CD4-positive, alpha-beta T cell treated with Interferon gamma for 1 hour (primary cell): ENCODE measurements at regions not wholly inside any gene's neighbourhood (a gene's known extent, or its start where the extent isn't known, plus 50 kb on each side); places are given as distances from the start of the nearest gene placed in this dataset.
"Not testable (repeated sequence)": the region's sequence is repeated elsewhere in the genome, so short reads cannot be mapped to it uniquely, and the experiment has no call there.

Experiments used
- DNase-seq: peaks from one replicate; pipeline ENCODE4 v3.0.0-alpha.2; 2020

- DNase-seq = no peak
These were observed 53.5 kb downstream of the TEX51 start for GRCh38 chr2:126952216-126952615.

GRCh38 chr2:126953483-126953882 lies 54.8 kb downstream of the TEX51 start:
- no peak for DNase-seq

GRCh38 chr2:126954831-126955230 lies 56.1 kb downstream of the TEX51 start:
- no peak for DNase-seq

- not testable (repeated sequence) for DNase-seq
These were observed 58.1 kb downstream of the TEX51 start for GRCh38 chr2:126956773-126957172.

GRCh38 chr2:126963390-126963789 lies 64.7 kb downstream of the TEX51 start:
- no peak for DNase-seq

- DNase-seq = no peak
These were observed 67.9 kb downstream of the TEX51 start for GRCh38 chr2:126966601-126967000.

- DNase-seq = no peak
These were observed 71.9 kb downstream of the TEX51 start for GRCh38 chr2:126970583-126970982.

- DNase-seq = no peak
These were observed 72.4 kb downstream of the TEX51 start for GRCh38 chr2:126971162-126971480.

- peak; percentile 52 for DNase-seq
These were observed 73.0 kb downstream of the TEX51 start for GRCh38 chr2:126971481-126972278.

- no peak for DNase-seq
These were observed 73.6 kb downstream of the TEX51 start for GRCh38 chr2:126972279-126972626.

- no peak for DNase-seq
These were observed 75.1 kb downstream of the TEX51 start for GRCh38 chr2:126973745-126974144.

- no peak for DNase-seq
These were observed 77.3 kb downstream of the TEX51 start for GRCh38 chr2:126975671-126976655.

GRCh38 chr2:126976721-126977328 lies 78.1 kb downstream of the TEX51 start:
- no peak for DNase-seq

GRCh38 chr2:126978333-126978732 lies 79.6 kb downstream of the TEX51 start:
- no peak for DNase-seq

GRCh38 chr2:126979039-126980003 lies 80.6 kb downstream of the TEX51 start:
- DNase-seq = no peak

- no peak for DNase-seq
These were observed 82.8 kb downstream of the TEX51 start for GRCh38 chr2:126981476-126981875.

- DNase-seq = no peak
These were observed 84.2 kb downstream of the TEX51 start for GRCh38 chr2:126982935-126983334.

GRCh38 chr2:126986631-126987187 lies 88.0 kb downstream of the TEX51 start:
- DNase-seq = no peak

GRCh38 chr2:126988482-126988881 lies 89.8 kb downstream of the TEX51 start:
- DNase-seq = no peak

- DNase-seq = not testable (repeated sequence)
These were observed 90.4 kb downstream of the TEX51 start for GRCh38 chr2:126989064-126989463.

GRCh38 chr2:126990200-126990599 lies 91.5 kb downstream of the TEX51 start:
- no peak for DNase-seq
